DMS 273 (cell line): ENCODE measurements at regions not wholly inside any gene's neighbourhood (a gene's known extent, or its start where the extent isn't known, plus 50 kb on each side); places are given as distances from the start of the nearest gene placed in this dataset.
"Not testable (repeated sequence)": the region's sequence is repeated elsewhere in the genome, so short reads cannot be mapped to it uniquely, and the experiment has no call there.

Experiments
- DNase-seq: peaks from one replicate; lab custom pipeline; 2025; ENCODE audit not compliant: unreplicated experiment; lab: John Stamatoyannopoulos, UW

GRCh38 chr2:153308466-153308865 is 170.1 kb downstream of the RPRM start:
- no peak for DNase-seq

- DNase-seq = no peak
Observed at GRCh38 chr2:153307223-153307622, 171.3 kb downstream of the RPRM start.

GRCh38 chr2:153299809-153300208 is 178.8 kb downstream of the RPRM start:
- peak; percentile 75 for DNase-seq

GRCh38 chr2:153299217-153299616 is 179.3 kb downstream of the RPRM start:
- no peak for DNase-seq

- peak; percentile 63 for DNase-seq
Observed at GRCh38 chr2:153294199-153294786, 184.3 kb downstream of the RPRM start.

- no peak for DNase-seq
Observed at GRCh38 chr2:153291718-153292117, 186.8 kb downstream of the RPRM start.

GRCh38 chr2:153287109-153287801 is 191.3 kb downstream of the RPRM start:
- DNase-seq = no peak

- no peak for DNase-seq
Observed at GRCh38 chr2:153268941-153269461, 209.6 kb downstream of the RPRM start.

GRCh38 chr2:153256876-153257275 is 221.7 kb downstream of the RPRM start:
- DNase-seq = not testable (repeated sequence)

- DNase-seq = not testable (repeated sequence)
Observed at GRCh38 chr2:153246636-153247035, 231.9 kb downstream of the RPRM start.

GRCh38 chr2:153235516-153235915 is 243.0 kb downstream of the RPRM start:
- DNase-seq = no peak

- no peak for DNase-seq
Observed at GRCh38 chr2:153232464-153232863, 246.1 kb downstream of the RPRM start.

- DNase-seq = peak; percentile 64
Observed at GRCh38 chr2:153230977-153231376, 247.6 kb downstream of the RPRM start.

- no peak for DNase-seq
Observed at GRCh38 chr2:153228904-153229303, 249.7 kb downstream of the RPRM start.

- DNase-seq = no peak
Observed at GRCh38 chr2:153227981-153228380, 250.6 kb downstream of the RPRM start.

- no peak for DNase-seq
Observed at GRCh38 chr2:153222231-153223165, 256.1 kb downstream of the RPRM start.

GRCh38 chr2:153221506-153221905 is 257.1 kb downstream of the RPRM start:
- DNase-seq = no peak

- no peak for DNase-seq
Observed at GRCh38 chr2:153221087-153221486, 257.5 kb downstream of the RPRM start.

- no peak for DNase-seq
Observed at GRCh38 chr2:153218851-153219250, 259.7 kb downstream of the RPRM start.

GRCh38 chr2:153214337-153214736 is 264.2 kb downstream of the RPRM start:
- peak; percentile 70 for DNase-seq

GRCh38 chr2:153213022-153213421 is 265.5 kb downstream of the RPRM start:
- no peak for DNase-seq
